Kidney (tissue), 13 donors: ENCODE measurements at regions not wholly inside any gene's neighbourhood (a gene's known extent, or its start where the extent isn't known, plus 50 kb on each side); places are given as distances from the start of the nearest gene placed in this dataset.

Experiments used
- DNase-seq, 5 donors: peaks; one replicate each; pipeline ENCODE4 v3.0.0-alpha.2; 2013 to 2020
- FAIRE-seq: peaks from 2 replicates; lab custom pipeline; 2012; peaks lifted over from hg19 to GRCh38; lab: Jason Lieb, UNC
- H3K27ac ChIP-seq, 2 donors: one replicate each; pipeline ENCODE4 v1.7.0; 2013; ENCODE audit warnings: low read depth in 2 of 2, low read length in 2 of 2, inconsistent platforms in 1 of 2
- H3K27me3 ChIP-seq: one replicate; pipeline ENCODE4 v1.7.1; 2013; ENCODE audit warnings: low read length, inconsistent platforms; ENCODE audit not compliant: control insufficient read depth, insufficient read depth
- H3K36me3 ChIP-seq, 3 donors: one replicate each; pipeline versions ENCODE4 v1.7.0 to v1.7.1; 2013; ENCODE audit warnings: low read length in 3 of 3, control low read depth in 1 of 3, inconsistent platforms in 1 of 3; ENCODE audit not compliant: insufficient read depth in 3 of 3, control insufficient read depth in 2 of 3
- H3K4me1 ChIP-seq, 3 donors: one replicate each; pipeline versions ENCODE4 v1.7.0 to v1.7.1; 2013; ENCODE audit warnings: low read length in 3 of 3, inconsistent platforms in 1 of 3, low read depth in 1 of 3; ENCODE audit not compliant: control insufficient read depth in 2 of 3, insufficient read depth in 2 of 3
- H3K4me3 ChIP-seq, 3 donors: one replicate each; pipeline versions ENCODE4 v1.7.0 to v1.8.1; 2013; ENCODE audit warnings: low read length in 3 of 3, control low read depth in 1 of 3, inconsistent platforms in 1 of 3
- H3K9ac ChIP-seq, 3 donors: one replicate each; pipeline versions ENCODE4 v1.7.0 to v1.7.1; 2013; ENCODE audit warnings: low read length in 3 of 3, control low read depth in 1 of 3, inconsistent platforms in 1 of 3
- H3K9me3 ChIP-seq, 3 donors: one replicate each; pipeline versions ENCODE4 v1.7.0 to v1.7.1; 2013; ENCODE audit warnings: low read length in 3 of 3, control low read depth in 1 of 3, inconsistent platforms in 1 of 3; ENCODE audit not compliant: control insufficient read depth in 2 of 3, insufficient read depth in 1 of 3
- intact Hi-C: fragments of 100-400 bp; cut with DNase I; formaldehyde crosslinking; loops from one replicate; pipeline ENCODE4 v1.11.1; 2022
- TF ChIP-seq, protein P1 (sequence below): IDR thresholded peaks from 3 replicates; pipeline ENCODE4 v1.5.1; 2012; ENCODE audit warnings: mild to moderate bottlenecking, moderate library complexity, borderline replicate concordance; ENCODE audit not compliant: insufficient read depth; ENCODE audit errors: extremely low read depth
- donor health status: control.
- donor health status: control.
- donor health status: control.
- donor health status: control.
- donor health status: control.
- donor health status: DM: yes; HTN: yes; CAD: no.
- donor health status: Normal renal cell carcinoma (clear cell type).

DNA sequence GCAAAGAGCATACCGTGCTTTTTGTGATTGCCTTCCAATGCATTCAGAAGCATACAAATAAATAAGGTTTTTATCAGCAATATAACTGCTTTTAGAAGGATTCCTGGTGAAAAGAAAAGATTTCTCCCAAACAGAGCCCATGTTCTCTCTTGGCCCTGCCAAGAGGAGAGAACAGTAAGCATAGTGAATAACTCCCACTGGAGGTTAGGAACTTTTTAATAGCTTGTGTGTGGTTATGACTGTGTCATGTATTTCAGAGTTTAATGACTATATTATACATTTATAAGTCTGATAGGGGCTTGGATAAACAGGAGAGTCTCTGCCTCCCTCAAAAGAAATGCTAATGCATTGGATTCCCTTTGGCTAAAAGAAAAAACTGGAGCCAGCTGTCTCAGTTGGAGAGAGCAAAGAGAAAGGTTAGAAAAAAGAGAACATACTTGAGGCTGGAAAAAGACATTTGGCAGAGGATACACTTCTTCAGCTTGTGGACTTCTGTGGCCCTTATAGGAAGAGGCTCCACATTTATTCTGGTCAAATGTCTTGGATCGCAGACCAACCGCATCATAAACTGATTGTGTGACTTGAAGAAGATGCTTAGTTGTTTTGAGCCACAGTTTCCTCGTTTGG is 63.0 kb upstream of the SPRED2 start:
- H3K4me3 ChIP-seq: no peak overlapping the region
- no peaks in the 10 kb centered on the region for H3K9me3 ChIP-seq
- no peak overlapping the region for H3K9ac ChIP-seq
- H3K36me3 ChIP-seq: no peaks in the 10 kb centered on the region
- no peaks in the 10 kb centered on the region for H3K4me1 ChIP-seq
- TF ChIP-seq, protein P1, sequence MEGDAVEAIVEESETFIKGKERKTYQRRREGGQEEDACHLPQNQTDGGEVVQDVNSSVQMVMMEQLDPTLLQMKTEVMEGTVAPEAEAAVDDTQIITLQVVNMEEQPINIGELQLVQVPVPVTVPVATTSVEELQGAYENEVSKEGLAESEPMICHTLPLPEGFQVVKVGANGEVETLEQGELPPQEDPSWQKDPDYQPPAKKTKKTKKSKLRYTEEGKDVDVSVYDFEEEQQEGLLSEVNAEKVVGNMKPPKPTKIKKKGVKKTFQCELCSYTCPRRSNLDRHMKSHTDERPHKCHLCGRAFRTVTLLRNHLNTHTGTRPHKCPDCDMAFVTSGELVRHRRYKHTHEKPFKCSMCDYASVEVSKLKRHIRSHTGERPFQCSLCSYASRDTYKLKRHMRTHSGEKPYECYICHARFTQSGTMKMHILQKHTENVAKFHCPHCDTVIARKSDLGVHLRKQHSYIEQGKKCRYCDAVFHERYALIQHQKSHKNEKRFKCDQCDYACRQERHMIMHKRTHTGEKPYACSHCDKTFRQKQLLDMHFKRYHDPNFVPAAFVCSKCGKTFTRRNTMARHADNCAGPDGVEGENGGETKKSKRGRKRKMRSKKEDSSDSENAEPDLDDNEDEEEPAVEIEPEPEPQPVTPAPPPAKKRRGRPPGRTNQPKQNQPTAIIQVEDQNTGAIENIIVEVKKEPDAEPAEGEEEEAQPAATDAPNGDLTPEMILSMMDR: no peak
- H3K27ac ChIP-seq: no peak overlapping the region
- no peaks in the 10 kb centered on the region for H3K27me3 ChIP-seq
- intact Hi-C loops: no loop called here
- FAIRE-seq (no peak), DNase-seq (peak in 2 of 5 donors; percentile 18 to 55)

DNA sequence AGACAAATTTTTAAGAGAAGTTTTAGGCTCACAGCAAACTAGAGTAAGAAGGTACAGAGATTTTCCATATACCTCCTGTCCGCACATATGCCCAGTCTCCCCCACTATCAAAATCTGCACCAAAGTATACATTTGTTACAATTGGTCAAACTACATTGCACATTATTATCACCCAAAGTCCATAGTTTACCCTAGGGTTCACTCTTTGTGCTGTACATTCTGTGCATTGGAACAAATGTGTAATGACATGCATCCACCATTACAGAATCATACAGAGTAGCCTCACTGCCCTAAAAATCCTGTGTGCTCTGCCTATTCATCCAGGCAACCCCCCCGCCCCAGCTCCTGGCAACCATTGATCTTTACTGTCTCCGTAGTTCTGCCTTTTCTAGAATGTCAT is 61.7 kb upstream of the SPRED2 start:
- Histone ChIP-seq H3K4me1 (no peaks in the 10 kb centered on the region), H3K9me3 (no peaks in the 10 kb centered on the region), H3K27ac (no peak overlapping the region), H3K27me3 (no peaks in the 10 kb centered on the region), H3K4me3 (no peak overlapping the region), H3K36me3 (no peaks in the 10 kb centered on the region), H3K9ac (no peak overlapping the region)
- intact Hi-C loops: no loop called here
- DNase-seq (no peak), FAIRE-seq (no peak)
- TF ChIP-seq, protein P1: no peak

DNA sequence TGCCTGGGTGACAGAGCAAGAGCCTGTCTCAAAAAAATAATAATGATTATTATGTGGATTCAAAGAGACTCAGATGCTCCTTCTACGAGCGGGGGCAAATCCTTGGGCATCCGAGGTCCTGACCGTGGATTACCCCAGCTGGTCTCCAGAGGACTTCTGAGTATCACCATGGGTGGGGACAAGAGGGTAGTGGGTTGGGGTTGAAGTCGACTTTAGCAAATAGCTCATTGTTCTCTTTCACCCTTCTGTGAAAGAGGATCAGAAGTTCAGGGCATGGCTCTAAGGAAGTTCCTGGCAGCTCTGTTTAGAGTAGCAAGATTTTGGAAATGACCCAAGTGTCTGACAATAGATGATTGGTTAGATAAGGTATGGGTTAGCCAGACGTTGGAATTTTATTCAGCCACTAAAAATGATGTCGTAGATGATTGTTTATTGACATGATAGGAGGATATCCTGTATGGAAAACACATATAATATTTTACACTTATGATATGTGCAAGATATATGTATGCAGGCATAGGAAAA is 59.0 kb upstream of the SPRED2 start:
- intact Hi-C loops: no loop called here
- Histone ChIP-seq H3K9ac (no peak overlapping the region), H3K4me1 (no peaks in the 10 kb centered on the region), H3K27me3 (no peaks in the 10 kb centered on the region), H3K4me3 (no peak overlapping the region), H3K27ac (no peak overlapping the region), H3K36me3 (no peaks in the 10 kb centered on the region), H3K9me3 (peaks cover 0 to 5% (median 0%) of the 10 kb centered on the region in 3 donors)
- FAIRE-seq: no peak
- peak in 1 of 5 donors; percentile 7 for DNase-seq
- TF ChIP-seq, protein P1: no peak
